HG02973 (cell line): ENCODE measurements at regions not wholly inside any gene's neighbourhood (a gene's known extent, or its start where the extent isn't known, plus 50 kb on each side); places are given as distances from the start of the nearest gene placed in this dataset.
"Not testable (repeated sequence)": the region's sequence is repeated elsewhere in the genome, so short reads cannot be mapped to it uniquely, and the experiment has no call there.

ENCODE experiments used
- ATAC-seq: cut with Tn5 transposase; IDR thresholded peaks from one replicate; pipeline ENCODE4 v1.9.1; 2021; ENCODE audit warnings: moderate library complexity; ENCODE audit not compliant: unreplicated experiment

GRCh38 chr12:24522736-24523135 is 426.2 kb downstream of the BCAT1 start:
- no peak for ATAC-seq

DNA sequence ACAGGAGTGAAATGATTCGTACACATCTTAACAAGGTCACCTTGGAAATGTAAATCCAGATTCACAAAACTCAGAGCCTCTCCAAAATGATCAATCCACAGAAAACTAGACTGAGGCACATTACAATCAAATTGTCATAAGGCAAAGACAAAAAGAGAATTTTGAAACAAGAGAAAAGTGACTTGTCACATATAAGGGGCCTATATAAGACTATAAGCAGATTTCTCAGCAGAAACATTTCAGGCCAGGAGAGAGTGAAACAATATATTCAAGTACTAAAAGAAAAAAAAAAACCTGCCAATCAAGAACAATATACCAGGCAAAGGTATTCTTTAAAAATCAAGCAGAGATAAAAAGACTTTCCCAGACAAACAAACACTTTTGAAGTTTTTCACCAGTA is 429.1 kb downstream of the BCAT1 start:
- no peak for ATAC-seq

DNA sequence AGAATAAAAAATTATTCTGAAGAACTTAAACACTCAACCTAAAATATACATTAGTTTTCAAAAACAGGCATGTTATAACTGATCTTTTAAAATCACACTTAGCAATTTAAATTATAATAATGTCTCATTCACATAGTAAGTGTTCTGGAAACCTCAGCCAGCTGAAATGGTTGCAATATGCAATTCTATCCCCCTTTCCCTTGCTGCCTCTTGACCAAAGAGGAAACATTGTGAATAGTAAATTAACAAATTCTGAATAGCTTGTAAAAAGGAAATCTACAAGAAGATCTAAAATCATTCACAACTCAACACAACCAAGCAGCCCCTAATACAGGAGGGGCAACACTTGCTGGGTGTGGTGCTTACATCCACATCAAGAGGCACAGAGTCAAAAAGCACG is 431.9 kb downstream of the BCAT1 start:
- no peak for ATAC-seq

DNA sequence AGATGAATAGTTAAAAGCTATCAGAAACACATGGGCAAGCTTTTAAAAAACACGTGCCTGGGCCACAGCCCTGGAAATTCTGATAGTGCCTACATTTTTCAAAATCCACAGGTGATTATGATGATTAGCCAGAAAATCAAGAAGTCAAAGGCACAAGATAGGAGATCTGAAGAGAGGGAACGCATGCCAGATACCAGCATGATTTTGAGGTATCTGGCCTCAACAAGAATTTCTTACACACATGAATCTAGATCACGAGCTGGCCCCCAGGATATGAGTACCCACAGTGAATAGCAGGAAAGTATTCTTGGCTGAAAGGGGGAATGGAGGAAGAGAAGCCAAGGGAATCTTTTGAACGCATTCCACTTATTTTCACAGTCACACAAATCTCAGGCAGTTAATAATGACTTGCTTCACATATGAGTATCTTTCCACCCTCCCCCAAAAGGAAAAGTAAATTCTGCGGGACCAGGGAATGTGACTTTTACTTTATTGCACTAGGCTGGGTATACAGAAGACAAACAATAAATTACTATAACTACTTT is 438.2 kb downstream of the BCAT1 start:
- ATAC-seq = no peak

GRCh38 chr12:24507827-24508226 is 441.1 kb downstream of the BCAT1 start:
- no peak for ATAC-seq

DNA sequence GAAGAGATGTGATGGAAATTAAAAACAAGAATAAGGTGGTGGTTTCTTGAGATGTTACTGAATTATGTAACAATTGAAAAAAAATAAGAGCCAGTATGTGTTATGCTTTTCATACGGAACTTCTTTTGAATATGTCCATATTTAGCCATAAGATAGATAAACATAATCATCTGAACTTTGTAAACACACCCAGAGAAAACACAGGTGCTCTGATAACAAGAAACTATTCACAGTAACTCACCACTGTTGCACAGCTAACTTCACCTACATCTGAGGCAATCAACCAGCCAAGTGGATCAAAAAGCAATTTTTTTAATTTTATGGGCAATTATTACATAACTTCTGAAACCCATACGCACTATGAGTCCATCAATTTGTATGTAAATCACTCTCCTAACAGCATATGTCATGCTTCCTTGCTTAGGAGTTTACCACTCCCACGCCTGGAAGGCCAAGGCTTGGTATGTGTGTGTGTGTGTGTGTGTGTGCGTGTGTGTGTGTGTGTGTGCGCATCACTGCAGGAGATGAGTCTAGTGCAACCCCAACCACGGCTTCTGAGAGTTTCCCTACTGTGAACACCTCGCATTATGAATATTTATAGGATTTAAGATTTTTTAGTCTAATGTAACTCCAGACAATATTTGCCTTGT is 443.4 kb downstream of the BCAT1 start:
- ATAC-seq = no peak

- ATAC-seq = not testable (repeated sequence)
Observed at GRCh38 chr12:24503477-24503876, 445.4 kb downstream of the BCAT1 start.

- ATAC-seq = no peak
Observed at GRCh38 chr12:24500831-24501230, 448.1 kb downstream of the BCAT1 start.

GRCh38 chr12:24500421-24500820 is 448.5 kb downstream of the BCAT1 start:
- no peak for ATAC-seq

GRCh38 chr12:24499151-24500146 is 449.5 kb downstream of the BCAT1 start:
- ATAC-seq = no peak

DNA sequence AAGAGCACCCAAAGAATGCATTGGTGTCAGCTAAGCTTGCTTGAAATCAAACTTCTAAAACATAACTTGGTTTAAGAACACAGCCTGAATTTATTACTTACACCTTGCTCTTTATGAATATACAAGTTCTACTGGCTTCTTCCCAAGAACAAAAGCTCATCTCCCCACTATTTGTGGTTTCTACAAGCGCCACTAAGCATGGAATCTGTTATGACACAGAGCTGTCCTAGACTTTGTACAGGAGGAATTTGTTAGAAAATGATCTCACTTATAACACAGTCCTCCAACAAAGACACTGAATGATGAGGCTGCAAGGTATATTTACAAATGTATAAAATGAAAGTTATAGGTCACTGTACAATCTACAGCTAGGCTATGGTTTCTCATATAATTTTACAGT is 452.1 kb downstream of the BCAT1 start:
- no peak for ATAC-seq

- no peak for ATAC-seq
Observed at GRCh38 chr12:24494401-24494800, 454.5 kb downstream of the BCAT1 start.

GRCh38 chr12:24491968-24492367 is 456.9 kb downstream of the BCAT1 start:
- ATAC-seq = no peak

- no peak for ATAC-seq
Observed at GRCh38 chr12:24489939-24490338, 459.0 kb downstream of the BCAT1 start.

DNA sequence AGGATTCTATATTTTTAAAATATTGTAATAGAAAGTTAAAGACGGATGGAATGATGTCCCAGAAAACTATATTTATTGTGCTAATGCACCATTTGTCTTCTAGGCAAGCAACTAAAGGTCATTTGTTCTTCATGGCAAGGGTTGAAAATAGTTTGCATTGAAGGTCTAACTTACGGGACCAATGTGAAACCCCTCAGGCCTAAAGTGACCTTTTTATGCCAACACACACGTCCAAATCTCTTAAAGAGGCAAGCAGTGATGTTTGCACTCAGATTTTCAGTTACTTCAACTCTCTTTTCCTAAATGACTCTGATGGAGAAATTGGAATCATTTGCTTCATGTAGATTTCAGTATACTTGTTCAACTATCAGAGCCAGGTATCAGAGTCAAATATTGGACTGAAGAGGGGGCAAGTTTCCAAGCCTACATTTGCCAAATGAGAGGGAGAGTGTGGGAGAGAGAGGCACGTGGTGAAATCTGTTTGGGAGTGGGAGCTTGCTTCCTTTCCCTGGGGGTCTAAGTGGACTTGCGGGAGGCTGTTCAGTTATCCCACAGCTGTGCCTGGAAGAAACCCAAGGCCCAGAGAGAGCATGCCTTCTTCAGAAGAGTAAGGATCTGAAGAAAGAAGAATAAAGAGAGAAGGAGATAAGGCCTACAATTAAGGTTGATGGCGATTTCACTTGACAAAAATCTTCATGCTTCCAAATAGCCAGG is 459.8 kb downstream of the BCAT1 start:
- ATAC-seq = no peak

GRCh38 chr12:24488091-24488596 is 460.8 kb downstream of the BCAT1 start:
- ATAC-seq = no peak

DNA sequence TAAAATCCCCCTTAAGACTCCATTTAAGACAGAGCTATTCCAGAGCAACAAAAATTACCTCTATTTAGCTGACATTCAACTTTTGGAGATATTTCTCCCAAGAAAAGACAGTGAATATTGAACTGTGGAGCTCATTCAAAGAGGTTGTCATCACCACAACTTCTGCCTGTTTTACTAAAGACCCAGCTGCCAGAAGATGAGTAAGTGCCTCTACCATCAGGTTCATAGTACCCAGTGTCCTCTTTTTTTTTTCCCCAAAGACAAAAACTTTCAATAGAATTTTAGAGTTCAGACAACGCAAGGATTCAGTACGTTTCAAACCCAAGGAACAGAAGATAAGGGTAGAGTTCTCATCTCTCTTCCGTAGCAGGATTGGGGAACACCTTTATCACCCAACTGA is 461.3 kb downstream of the BCAT1 start:
- ATAC-seq = no peak

DNA sequence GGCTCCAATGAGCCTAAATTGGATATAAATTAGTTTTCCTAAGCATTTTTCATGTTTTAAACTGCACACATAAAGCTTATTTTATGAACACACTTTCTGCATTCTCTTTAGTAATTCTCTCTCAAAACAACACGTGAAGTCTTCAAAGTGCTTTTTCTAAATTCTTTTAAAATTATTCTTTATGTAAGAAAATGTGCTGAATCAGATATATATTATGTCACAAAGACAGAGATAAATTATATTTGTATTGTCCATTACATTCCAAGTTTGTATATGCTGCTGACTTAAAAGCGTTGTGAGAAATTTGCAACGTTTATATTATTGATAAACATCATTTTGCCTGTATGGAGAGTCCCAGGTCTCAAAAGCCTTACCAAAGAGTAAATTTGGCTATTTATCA is 465.2 kb downstream of the BCAT1 start:
- no peak for ATAC-seq

DNA sequence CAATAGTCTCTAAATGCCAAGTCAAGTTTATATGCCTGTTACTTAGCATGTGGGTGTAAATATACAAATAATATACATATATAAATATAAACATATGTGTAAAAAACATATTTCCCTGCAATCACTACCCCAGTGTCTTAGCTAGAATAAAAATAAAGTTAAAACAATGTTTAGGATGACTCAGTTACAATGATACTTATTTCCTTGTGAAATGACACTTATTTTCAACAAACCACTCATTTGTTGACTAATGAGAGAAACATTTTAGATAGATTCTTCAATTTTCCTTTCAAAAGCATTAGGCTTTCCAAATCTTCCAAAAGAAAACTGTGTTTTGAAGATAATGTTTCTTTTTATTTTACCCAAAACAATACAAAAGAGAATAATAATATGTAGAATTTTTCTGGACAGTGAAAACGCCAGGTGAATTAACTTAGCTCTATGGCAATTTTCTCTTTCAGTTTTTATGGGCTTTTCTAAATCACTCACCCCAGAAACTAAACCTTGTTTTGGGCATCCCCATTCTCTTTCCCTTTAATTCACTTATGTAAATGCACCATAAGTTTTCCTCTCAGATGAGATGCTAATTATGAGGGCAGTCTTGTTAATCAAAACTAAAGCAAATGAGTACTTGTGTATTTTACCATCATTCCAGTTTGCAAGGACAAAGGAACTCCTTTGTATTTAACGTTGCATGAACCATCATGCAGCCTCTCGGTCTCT is 465.9 kb downstream of the BCAT1 start:
- no peak for ATAC-seq

DNA sequence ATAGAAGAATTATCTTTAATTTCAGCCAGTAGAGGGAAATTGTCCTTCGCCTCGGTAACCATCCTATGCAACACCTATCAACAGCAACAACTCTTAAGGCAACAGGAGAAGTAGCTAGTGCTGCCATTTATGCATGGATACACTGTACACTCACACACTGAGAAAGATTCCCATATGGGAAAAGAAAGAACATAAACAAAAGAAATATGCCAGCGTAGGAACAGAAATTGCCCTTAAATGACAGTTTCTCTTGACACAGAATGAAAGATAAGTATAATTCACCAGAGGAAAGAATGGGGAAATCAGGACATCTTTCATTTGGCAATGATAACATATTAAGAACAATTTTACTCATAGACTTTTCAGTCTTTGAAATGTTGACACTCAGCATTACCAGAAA is 466.9 kb downstream of the BCAT1 start:
- ATAC-seq = no peak
